GM18505 (cell line): ENCODE measurements at regions not wholly inside any gene's neighbourhood (a gene's known extent, or its start where the extent isn't known, plus 50 kb on each side); places are given as distances from the start of the nearest gene placed in this dataset.

ENCODE experiments used
- ATAC-seq: cut with Tn5 transposase; IDR thresholded peaks from one replicate; pipeline ENCODE4 v1.9.1; 2021; ENCODE audit not compliant: unreplicated experiment
- POLR2A ChIP-seq: IDR thresholded peaks from 4 replicates; pipeline ENCODE4 v1.6.1; 2011; ENCODE audit warnings: borderline replicate concordance; ENCODE audit not compliant: insufficient read depth, insufficient read length; ENCODE audit errors: extremely low read depth

- no peak for TF ChIP-seq POLR2A
- no peak for ATAC-seq
Measured at GRCh38 chr14:101394374-101394773, 166.9 kb upstream of the DIO3 start.

DNA sequence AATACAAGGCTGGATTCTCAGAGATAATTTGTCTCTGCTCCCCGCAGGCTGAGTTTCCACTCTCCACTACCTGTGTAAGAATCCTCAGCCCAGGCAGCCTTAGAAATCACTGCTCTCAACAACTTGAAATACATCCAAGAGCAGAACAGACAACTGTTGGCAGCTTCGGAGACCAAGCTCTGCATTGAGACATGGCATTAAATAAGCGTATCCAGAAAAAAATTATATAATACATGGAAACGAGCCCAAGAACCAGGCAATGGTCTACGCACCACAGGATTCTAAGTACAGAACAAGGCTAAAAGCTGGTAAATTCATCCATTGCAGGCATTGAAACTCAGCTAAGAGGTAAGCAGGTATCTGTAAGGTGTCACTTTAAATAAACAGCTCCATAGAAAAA, 165.5 kb upstream of the DIO3 start:
- ATAC-seq: no peak
- TF ChIP-seq POLR2A: no peak

- TF ChIP-seq POLR2A: no peak
- ATAC-seq: no peak
Measured at GRCh38 chr14:101397206-101397605, 164.1 kb upstream of the DIO3 start.

DNA sequence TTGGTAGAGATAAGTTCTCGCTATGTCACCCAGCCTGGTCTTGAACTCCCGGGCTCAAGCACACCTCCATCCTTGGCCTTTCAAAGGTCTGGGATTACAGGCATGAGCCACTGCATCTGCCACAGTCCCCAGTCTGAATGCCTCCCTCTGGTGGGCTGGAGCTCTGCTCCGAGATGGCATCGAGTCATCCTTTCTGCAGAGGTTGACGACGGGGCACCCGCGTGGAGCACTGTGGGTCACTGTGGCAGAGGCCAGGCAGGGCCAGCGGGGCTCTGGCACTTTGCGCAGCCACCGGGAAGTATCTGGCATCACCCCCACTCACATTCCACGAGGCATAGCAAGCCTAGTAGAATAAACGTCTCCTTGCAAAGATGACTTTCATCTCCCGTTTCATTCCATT, 163.3 kb upstream of the DIO3 start:
- no peak for TF ChIP-seq POLR2A
- ATAC-seq: no peak

DNA sequence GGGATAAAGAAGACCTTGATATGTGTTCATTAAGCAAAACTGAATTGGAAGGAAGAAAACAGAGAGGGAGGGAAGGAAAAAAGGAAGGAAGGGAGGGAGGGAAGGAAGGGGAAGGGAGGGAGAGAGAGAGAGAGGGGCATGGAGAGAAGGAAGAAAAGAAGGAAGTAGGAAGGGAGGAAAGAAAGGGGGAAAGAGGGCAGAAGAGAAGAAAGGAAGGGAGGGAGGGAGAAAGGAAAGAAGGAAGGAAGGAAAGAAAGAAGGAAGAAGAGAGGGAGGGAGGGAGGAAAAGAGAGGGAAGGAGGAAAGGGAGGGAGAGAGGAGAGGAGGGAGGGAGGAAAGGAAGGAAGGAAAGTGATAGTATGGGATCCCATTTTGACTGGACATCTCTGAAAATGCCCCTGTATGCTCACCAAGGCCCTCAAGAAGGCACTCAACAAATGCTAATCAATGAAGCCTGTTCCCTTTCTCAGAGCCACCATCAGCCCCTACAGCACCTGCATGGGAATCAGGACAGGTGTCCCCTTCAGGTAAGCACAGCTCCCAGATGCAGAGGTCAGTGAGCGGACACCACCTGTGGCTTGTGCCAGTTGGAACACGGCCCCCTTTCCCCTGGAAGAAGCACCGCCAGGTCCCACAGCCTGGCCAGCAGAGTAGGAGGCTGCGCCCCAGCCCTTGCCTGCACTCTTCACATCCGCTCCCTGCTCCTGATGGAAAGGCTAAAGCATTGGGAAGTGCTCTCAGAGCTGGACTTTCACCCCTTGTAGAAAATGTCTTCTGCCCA, 161.4 kb upstream of the DIO3 start:
- no peak for ATAC-seq

GRCh38 chr14:101400830-101401229, 160.5 kb upstream of the DIO3 start:
- no peak for ATAC-seq
- TF ChIP-seq POLR2A: no peak

More for the DNA sequence above, 161.4 kb upstream of the DIO3 start:
- TF ChIP-seq POLR2A: no peak

- no peak for TF ChIP-seq POLR2A
- ATAC-seq: no peak
Measured at GRCh38 chr14:101402936-101403660, 158.2 kb upstream of the DIO3 start.

DNA sequence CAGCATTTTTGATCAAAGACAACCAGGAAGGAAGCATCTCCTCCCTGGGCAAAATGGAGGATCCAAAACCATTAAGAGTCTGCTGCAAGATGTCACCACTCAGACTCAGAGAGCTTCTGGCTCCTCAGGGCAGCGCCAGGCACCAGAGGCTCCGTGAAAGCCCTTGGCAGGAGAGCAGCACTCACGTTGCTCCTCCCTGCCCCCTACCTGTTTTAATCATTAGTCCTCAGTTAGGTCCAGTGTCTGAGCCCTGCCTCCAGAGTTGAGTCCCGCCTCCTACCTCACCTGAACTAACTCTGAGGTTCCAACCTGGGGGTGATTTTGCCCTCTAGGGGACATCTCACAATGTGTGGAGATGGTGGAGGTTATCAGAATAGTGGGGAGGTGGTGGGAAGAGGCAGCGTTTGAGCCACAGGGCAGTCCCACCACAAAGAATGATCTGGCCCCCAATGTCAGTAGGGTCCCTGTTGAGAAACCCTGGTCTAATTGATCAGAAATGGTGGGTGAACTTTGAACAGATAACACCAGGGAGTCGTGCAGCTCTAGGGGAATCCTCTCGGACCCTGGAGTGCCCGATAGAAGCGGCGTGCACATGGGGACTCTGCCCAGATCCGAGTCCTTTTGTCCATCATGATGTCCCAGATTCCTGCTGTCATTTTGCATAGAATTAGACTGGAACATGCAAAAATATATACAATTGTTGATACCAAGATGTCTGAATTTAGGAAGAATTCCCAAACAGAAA, 156.7 kb upstream of the DIO3 start:
- no peak for TF ChIP-seq POLR2A
- no peak for ATAC-seq

DNA sequence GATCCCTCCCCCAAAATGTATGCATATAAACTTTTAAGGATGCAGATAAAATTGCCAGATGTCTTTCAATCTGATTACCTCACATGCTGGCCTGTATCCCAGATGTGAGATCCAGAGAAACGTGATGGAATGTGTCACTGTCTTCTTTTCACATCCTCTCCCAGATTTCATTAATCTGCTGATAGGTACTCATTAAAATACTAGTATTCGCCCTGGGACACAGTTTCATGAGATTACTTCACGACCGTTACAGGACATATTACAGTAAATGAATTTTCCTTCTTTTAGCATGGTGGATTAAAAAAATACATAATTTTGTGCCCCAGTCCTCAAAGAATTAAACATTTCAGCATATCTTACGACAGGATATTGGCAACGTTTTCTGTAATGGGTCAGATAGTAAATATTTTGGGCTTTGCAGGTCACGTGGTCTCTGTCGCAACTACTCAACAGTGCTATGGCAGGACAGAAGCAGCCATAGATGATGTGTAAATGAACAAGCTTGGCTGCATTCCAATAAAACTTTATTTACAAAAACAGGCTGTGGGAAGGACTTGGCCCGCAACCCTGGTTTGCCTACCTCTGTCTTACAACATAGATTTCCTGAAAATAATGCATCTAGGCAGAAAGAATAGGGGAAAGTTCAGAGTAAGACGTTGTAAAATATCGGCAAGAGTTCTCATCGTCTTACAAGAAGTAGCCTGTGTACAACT, 156.0 kb upstream of the DIO3 start:
- no peak for TF ChIP-seq POLR2A
- ATAC-seq: no peak

DNA sequence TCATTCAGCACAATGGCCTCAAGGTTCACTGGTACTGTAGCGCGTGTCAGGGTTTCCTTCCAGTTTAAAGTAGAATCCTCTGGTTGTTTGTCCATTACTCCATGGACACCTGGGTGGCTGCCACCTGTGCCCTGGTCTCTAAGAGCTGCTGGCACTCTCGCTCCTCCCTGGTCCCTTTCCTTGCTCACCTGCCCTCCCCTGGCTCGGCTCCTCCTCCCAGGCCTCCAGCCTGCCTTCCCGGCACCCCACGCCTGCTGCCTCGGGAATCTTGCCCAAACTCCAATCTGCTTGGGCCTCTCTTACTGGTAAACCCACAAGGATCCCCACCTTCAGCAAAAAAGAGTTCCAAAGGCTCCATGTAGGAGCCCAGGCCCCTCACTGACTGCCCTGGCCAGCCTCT, 154.4 kb upstream of the DIO3 start:
- ATAC-seq: no peak
- no peak for TF ChIP-seq POLR2A

DNA sequence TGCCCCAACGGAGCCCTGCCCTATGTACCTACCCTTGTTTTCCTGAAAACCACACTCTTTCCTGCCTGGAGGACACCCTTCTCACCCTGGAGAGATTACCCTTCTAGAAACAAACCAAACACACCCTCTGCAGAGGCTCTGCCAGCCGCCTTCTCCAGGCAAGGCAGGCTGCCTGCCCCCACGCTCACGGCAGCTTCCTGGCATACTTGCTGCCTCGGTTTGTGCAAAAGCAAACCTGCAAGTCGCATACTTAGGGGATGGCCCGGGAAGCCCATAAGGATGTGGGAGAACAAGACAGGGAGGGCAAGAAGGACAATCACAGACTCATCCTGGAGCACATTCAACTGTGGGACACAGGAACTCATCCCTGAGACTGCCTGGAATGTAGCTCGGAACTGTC, 154.0 kb upstream of the DIO3 start:
- TF ChIP-seq POLR2A: no peak
- ATAC-seq: no peak

DNA sequence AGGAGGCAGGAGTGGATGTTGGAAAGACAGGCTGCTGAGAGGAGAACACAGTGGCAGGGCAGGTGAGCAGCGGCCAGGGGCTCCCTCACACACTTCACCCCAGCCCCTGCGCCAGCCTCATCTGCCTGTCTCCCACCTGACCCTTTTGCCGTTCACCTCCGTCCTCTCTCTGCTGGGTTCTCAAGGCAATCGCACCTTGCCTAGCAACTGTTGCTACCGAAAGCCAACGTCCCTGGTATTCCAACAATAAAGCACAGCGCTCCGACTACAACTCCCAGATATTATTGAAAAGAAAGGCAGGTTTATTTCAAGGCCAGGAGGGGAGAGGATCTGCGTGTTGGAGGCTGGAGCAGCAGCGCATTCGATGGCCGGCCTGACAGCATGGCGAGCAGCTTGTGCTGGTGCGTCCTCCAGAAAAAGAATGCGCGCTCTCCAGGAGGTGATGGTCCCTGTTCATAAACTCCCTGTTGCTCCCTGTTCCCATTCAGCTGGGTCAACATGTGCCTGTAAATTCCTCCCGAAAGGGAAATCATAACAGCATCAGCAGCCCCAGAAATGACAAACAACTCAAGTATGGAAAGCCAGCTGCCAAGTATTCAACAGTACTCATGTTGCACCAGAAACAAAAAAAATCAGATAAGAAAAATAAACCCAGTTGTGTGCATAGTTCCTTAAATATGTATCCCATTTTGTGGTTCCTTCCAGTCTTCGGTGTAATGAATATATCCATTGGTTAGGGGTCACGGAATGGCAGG, 153.0 kb upstream of the DIO3 start:
- no peak for TF ChIP-seq POLR2A
- ATAC-seq: no peak
